ENCODE measurements at regions not wholly inside any gene's neighbourhood (a gene's known extent, or its start where the extent isn't known, plus 50 kb on each side); places are given as distances from the start of the nearest gene placed in this dataset.

DNA sequence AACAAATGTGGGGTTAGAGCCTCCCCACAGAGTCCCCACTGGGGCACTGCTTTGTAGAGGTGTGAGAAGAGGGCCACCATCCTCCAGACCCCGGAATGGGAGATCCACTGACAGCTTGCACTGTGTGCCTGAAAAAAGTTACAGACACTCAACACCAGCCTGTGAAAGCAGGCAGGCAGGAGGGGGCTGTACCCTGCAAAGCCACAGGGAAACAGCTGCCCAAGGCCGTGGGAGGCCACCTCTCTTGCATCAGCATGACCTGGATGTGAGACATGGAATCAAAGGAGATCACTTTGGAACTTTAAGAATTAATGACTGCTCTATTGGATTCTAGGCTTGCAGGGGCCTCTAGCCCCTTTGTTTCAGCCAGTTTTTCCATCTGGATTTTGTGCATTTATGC is 782.3 kb downstream of the BRINP1 start:
- no peak for TF ChIP-seq ESRRG (CRISPR knock-in tag; IDR thresholded peaks at IDR 0.05)
- no peak for TF ChIP-seq BACH2 (CRISPR knock-in tag; IDR thresholded peaks at IDR 0.05; ENCODE audit: borderline replicate concordance)
- no peak for TF ChIP-seq ISL1 (CRISPR knock-in tag; IDR thresholded peaks at IDR 0.05)
- no peak for TF ChIP-seq TCF4 (CRISPR knock-in tag; IDR thresholded peaks at IDR 0.05; ENCODE audit: borderline replicate concordance)
- TF ChIP-seq, protein P1, sequence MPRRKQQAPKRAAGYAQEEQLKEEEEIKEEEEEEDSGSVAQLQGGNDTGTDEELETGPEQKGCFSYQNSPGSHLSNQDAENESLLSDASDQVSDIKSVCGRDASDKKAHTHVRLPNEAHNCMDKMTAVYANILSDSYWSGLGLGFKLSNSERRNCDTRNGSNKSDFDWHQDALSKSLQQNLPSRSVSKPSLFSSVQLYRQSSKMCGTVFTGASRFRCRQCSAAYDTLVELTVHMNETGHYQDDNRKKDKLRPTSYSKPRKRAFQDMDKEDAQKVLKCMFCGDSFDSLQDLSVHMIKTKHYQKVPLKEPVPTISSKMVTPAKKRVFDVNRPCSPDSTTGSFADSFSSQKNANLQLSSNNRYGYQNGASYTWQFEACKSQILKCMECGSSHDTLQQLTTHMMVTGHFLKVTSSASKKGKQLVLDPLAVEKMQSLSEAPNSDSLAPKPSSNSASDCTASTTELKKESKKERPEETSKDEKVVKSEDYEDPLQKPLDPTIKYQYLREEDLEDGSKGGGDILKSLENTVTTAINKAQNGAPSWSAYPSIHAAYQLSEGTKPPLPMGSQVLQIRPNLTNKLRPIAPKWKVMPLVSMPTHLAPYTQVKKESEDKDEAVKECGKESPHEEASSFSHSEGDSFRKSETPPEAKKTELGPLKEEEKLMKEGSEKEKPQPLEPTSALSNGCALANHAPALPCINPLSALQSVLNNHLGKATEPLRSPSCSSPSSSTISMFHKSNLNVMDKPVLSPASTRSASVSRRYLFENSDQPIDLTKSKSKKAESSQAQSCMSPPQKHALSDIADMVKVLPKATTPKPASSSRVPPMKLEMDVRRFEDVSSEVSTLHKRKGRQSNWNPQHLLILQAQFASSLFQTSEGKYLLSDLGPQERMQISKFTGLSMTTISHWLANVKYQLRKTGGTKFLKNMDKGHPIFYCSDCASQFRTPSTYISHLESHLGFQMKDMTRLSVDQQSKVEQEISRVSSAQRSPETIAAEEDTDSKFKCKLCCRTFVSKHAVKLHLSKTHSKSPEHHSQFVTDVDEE (CRISPR knock-in tag; IDR thresholded peaks at IDR 0.05): no peak
- no peak for TF ChIP-seq ZC3H10 (CRISPR knock-in tag; IDR thresholded peaks at IDR 0.05)
- no peak for ATAC-seq

DNA sequence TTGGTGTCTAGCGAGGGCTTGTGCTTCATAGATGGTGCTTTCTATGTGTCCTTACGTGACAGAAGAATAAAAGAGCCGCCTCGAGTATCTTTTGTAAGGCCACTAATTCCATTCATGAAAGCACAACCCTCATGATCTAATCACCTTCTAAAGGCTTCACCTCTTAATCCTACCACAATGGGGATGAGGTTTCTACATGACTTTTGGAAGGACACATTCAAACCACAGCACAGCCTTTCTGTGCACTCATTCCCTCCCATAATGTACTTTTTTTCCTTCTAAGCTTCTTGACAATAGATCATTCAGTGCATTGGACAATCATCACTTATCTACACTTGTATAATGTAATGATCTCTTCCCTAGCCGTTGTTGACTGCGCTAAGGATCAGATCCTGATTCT is 774.8 kb downstream of the BRINP1 start:
- no peak for ATAC-seq
- TF ChIP-seq PPARA (CRISPR knock-in tag; IDR thresholded peaks at IDR 0.05; ENCODE audit: borderline replicate concordance) (no peak), TCF4 (CRISPR knock-in tag; IDR thresholded peaks at IDR 0.05; ENCODE audit: borderline replicate concordance) (no peak), CSDC2 (CRISPR knock-in tag; IDR thresholded peaks at IDR 0.05) (no peak), BACH2 (CRISPR knock-in tag; IDR thresholded peaks at IDR 0.05; ENCODE audit: borderline replicate concordance) (no peak)

DNA sequence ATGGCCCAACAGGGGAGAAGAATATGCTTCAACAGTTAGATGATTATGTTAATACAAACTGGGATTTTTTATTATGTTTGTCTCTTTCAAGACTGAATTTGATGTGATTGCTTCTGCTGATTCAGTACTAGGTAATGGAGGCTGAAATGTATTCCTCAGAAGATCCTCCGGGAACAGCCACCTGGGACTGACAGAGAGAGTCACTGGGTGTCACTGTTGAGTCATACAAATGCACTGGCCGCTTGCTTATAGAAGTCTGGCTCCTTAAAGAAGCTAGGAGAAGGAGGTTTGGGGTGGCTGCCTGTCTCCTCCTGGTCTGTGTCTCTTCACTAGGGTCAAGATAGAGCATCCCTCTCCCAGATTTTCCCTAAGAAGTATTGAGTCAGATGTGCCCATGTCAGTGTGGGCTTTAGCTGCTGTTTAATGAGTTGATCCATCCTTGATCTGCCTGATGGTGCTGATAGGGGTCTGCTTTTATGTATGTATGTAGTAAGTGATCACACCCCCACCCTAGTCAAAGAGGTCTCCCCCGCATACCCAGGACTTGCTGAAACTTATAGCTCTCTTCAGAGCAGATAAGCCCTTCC is 773.4 kb downstream of the BRINP1 start:
- TF ChIP-seq ZNF565 (CRISPR knock-in tag; conservative IDR thresholded peaks at IDR 0.05; ENCODE audit: low read depth) (no peak), CSDC2 (CRISPR knock-in tag; IDR thresholded peaks at IDR 0.05) (no peak), OSR1 (CRISPR knock-in tag; IDR thresholded peaks at IDR 0.05) (no peak), ZFP30 (CRISPR knock-in tag; IDR thresholded peaks at IDR 0.05) (no peak), ZC3H10 (CRISPR knock-in tag; IDR thresholded peaks at IDR 0.05) (no peak), RARB (CRISPR knock-in tag; IDR thresholded peaks at IDR 0.05) (no peak), ARNTL (CRISPR knock-in tag; IDR thresholded peaks at IDR 0.05; ENCODE audit: borderline replicate concordance, low read depth) (no peak), ESRRG (CRISPR knock-in tag; IDR thresholded peaks at IDR 0.05) (no peak), GLIS3 (CRISPR knock-in tag; IDR thresholded peaks at IDR 0.05) (no peak), TOX (CRISPR knock-in tag; IDR thresholded peaks at IDR 0.05; ENCODE audit: borderline replicate concordance) (no peak), ZNF70 (CRISPR knock-in tag; IDR thresholded peaks at IDR 0.05) (no peak)
- TF ChIP-seq, protein P1 (CRISPR knock-in tag; IDR thresholded peaks at IDR 0.05): no peak
- TF ChIP-seq, protein P2, sequence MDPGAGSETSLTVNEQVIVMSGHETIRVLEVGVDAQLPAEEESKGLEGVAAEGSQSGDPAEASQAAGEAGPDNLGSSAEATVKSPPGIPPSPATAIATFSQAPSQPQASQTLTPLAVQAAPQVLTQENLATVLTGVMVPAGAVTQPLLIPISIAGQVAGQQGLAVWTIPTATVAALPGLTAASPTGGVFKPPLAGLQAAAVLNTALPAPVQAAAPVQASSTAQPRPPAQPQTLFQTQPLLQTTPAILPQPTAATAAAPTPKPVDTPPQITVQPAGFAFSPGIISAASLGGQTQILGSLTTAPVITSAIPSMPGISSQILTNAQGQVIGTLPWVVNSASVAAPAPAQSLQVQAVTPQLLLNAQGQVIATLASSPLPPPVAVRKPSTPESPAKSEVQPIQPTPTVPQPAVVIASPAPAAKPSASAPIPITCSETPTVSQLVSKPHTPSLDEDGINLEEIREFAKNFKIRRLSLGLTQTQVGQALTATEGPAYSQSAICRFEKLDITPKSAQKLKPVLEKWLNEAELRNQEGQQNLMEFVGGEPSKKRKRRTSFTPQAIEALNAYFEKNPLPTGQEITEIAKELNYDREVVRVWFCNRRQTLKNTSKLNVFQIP (CRISPR knock-in tag; IDR thresholded peaks at IDR 0.05; ENCODE audit: borderline replicate concordance, low read depth): no peak
- no peak for ATAC-seq

DNA sequence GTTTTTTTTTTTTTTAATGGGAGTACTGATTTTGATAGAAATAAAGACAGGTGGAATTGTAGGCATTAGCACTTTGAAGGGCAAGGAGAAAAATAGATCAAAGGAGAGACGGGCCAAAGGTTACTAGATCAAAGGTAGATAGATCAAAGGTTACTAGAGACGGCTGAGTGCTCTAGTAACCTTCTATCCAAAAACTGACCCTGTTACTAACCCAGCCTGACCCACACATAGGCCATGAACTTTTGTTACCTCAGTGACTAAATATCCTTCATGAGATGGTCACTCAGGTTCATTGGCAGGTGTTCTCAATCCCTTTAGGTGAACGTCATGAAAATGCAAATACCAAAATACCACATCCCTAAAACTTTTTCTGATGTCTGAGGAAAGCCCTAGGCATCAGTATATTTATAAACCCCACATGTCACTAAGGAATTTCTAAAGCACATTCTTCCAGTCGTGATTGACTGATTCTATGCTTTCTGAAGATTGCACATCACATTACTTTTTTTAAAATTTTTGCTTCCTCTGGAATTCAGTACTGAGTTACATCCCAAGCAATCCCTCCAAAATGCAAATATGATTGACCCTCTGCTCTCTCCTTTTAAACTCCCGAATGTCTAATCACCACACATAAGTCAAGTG is 772.7 kb downstream of the BRINP1 start:
- ATAC-seq: no peak
- TF ChIP-seq ZNF8 (CRISPR knock-in tag; IDR thresholded peaks at IDR 0.05) (no peak), ZNF565 (CRISPR knock-in tag; conservative IDR thresholded peaks at IDR 0.05; ENCODE audit: low read depth) (no peak), ARNTL (CRISPR knock-in tag; IDR thresholded peaks at IDR 0.05; ENCODE audit: borderline replicate concordance, low read depth) (no peak), GLIS3 (CRISPR knock-in tag; IDR thresholded peaks at IDR 0.05) (no peak), CSDC2 (CRISPR knock-in tag; IDR thresholded peaks at IDR 0.05) (no peak), BACH2 (CRISPR knock-in tag; IDR thresholded peaks at IDR 0.05; ENCODE audit: borderline replicate concordance) (no peak), SNAI2 (CRISPR knock-in tag; IDR thresholded peaks at IDR 0.05) (no peak), TCF4 (CRISPR knock-in tag; IDR thresholded peaks at IDR 0.05; ENCODE audit: borderline replicate concordance) (no peak), OSR1 (CRISPR knock-in tag; IDR thresholded peaks at IDR 0.05) (no peak)
- TF ChIP-seq, protein P3, sequence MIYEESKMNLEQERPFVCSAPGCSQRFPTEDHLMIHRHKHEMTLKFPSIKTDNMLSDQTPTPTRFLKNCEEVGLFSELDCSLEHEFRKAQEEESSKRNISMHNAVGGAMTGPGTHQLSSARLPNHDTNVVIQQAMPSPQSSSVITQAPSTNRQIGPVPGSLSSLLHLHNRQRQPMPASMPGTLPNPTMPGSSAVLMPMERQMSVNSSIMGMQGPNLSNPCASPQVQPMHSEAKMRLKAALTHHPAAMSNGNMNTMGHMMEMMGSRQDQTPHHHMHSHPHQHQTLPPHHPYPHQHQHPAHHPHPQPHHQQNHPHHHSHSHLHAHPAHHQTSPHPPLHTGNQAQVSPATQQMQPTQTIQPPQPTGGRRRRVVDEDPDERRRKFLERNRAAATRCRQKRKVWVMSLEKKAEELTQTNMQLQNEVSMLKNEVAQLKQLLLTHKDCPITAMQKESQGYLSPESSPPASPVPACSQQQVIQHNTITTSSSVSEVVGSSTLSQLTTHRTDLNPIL (CRISPR knock-in tag; IDR thresholded peaks at IDR 0.05; ENCODE audit: low read depth): no peak
- TF ChIP-seq, protein P2 (CRISPR knock-in tag; IDR thresholded peaks at IDR 0.05; ENCODE audit: borderline replicate concordance, low read depth): no peak
